ENCODE measurements at regions not wholly inside any gene's neighbourhood (a gene's known extent, or its start where the extent isn't known, plus 50 kb on each side); places are given as distances from the start of the nearest gene placed in this dataset.
A peak's percentile ranks its signal among the peaks of the same experiment; 100 is the strongest.

DNA sequence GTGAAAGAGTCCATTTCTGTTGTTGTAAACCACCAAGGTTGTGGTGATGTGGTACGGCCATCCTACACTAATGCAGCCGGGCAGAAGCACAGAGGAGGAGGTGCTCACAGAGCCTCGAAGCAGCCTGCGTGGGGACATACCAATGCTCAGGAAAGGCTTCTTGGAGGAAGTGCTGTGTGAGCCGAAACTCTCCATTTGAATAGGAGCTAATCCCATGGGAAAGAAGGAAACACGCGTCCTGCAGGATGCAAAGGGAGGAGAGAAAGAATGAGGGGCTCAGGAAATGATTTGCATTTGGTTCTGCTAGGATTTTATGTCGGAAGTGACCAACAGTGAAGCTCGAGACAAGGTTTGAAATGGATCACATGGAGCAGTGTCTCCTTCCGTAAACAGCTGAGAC lies 477.9 kb upstream of the ANKRD30A start:
- H3K27me3 ChIP-seq (ENCODE audit: insufficient read depth, low read length) = no peaks in the 10 kb centered on the region
- H3K27ac ChIP-seq (ENCODE audit: low read depth, low read length) = no peak overlapping the region
- H3K4me2 ChIP-seq (ENCODE audit: insufficient read depth, low read length) = no peak overlapping the region

DNA sequence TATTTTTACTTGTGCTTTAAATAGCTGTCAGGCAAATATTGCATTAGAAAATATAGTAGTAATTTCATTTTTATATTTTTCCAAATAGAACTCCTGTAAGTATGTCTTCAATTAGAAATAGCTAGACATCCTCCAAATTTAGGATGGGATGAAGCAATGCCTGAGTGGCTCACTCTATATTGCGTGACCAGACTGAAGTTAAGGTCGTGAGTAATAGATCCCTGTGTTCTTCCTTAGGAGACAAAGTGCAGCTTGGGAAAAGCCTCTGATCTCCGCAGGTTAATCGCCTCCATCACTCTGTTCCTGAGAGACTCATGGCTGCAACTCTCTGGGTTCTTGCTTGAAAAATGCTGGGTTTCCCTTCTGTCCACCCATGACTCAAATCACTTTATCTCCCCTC lies 484.8 kb upstream of the ANKRD30A start:
- TF ChIP-seq CTCF (IDR thresholded peaks at IDR 0.05; ENCODE audit: extremely low read depth, low read depth, low read length) = no peak
- no peak overlapping the region for H3K4me2 ChIP-seq (ENCODE audit: insufficient read depth, low read length)
- DNase-seq (ENCODE audit: insufficient read length, low spot score, missing footprints) = no peak

More for the DNA sequence above, 477.9 kb upstream of the ANKRD30A start:
- DNase-seq (ENCODE audit: insufficient read length, low spot score, missing footprints) = no peak
- Histone ChIP-seq H3K36me3 (ENCODE audit: insufficient read depth, low read length) (no peaks in the 10 kb centered on the region), H2AFZ (ENCODE audit: low read length) (no peak overlapping the region), H3K4me3 (ENCODE audit: insufficient read depth, low read length) (no peak overlapping the region), H3K79me2 (ENCODE audit: insufficient read depth, low read length) (no peaks in the 10 kb centered on the region), H3K9me3 (ENCODE audit: low read depth, low read length) (peaks cover 2% of the 10 kb centered on the region), H4K20me1 (ENCODE audit: insufficient read depth, low read length) (no peaks in the 10 kb centered on the region), H3K4me1 (ENCODE audit: insufficient read depth, low read length) (no peaks in the 10 kb centered on the region)
- no peak for TF ChIP-seq CTCF (IDR thresholded peaks at IDR 0.05; ENCODE audit: extremely low read depth, low read depth, low read length)

DNA sequence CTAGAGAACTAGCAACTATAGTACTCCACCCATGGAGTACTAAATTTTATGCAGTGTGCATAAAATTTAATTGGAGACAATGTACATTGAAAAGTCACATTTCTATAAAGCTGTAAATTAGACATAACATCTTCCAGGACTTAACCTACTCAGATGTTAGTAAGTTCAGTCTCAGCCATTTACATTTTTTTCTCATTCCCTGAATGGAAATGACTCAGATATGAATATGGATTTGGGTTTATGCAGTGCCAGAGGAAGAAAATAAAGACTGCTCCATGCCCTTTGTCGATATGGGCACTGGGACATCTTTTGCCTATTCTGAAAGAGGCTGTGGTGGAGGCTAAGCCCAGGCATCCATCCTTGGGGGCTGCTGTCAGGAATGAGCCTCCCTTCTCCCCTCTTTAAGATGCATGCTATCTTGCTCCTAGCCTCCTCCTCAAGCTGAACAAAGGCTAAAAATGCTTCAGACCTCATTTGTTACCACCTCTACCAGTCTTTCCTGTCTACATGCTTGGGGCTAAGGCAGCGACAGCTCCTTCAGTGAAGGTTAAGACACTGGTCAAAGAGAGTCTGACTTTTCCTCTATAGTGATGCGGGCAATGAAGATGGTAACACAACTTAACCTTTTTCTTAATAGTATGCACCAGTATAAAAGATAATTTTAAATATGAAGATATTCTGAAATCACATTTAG lies 486.8 kb upstream of the ANKRD30A start:
- no peak overlapping the region for H3K27ac ChIP-seq (ENCODE audit: low read depth, low read length)
- H2AFZ ChIP-seq (ENCODE audit: low read length) = peak overlapping the region; percentile 10
- H3K4me3 ChIP-seq (ENCODE audit: insufficient read depth, low read length) = no peak overlapping the region
- H3K36me3 ChIP-seq (ENCODE audit: insufficient read depth, low read length) = no peaks in the 10 kb centered on the region
- H3K4me1 ChIP-seq (ENCODE audit: insufficient read depth, low read length) = peaks cover 10% of the 10 kb centered on the region
- H3K9me3 ChIP-seq (ENCODE audit: low read depth, low read length) = no peaks in the 10 kb centered on the region
- no peak for DNase-seq (ENCODE audit: insufficient read length, low spot score, missing footprints)
- H3K27me3 ChIP-seq (ENCODE audit: insufficient read depth, low read length) = no peaks in the 10 kb centered on the region
- H4K20me1 ChIP-seq (ENCODE audit: insufficient read depth, low read length) = no peaks in the 10 kb centered on the region
- no peaks in the 10 kb centered on the region for H3K79me2 ChIP-seq (ENCODE audit: insufficient read depth, low read length)
- no peak overlapping the region for H3K4me2 ChIP-seq (ENCODE audit: insufficient read depth, low read length)
- no peak for TF ChIP-seq CTCF (IDR thresholded peaks at IDR 0.05; ENCODE audit: extremely low read depth, low read depth, low read length)

More for the DNA sequence above, 484.8 kb upstream of the ANKRD30A start:
- Histone ChIP-seq H3K4me1 (ENCODE audit: insufficient read depth, low read length) (no peaks in the 10 kb centered on the region), H4K20me1 (ENCODE audit: insufficient read depth, low read length) (no peaks in the 10 kb centered on the region), H3K79me2 (ENCODE audit: insufficient read depth, low read length) (no peaks in the 10 kb centered on the region), H2AFZ (ENCODE audit: low read length) (no peak overlapping the region), H3K4me3 (ENCODE audit: insufficient read depth, low read length) (no peak overlapping the region), H3K27ac (ENCODE audit: low read depth, low read length) (no peak overlapping the region), H3K9me3 (ENCODE audit: low read depth, low read length) (no peaks in the 10 kb centered on the region), H3K36me3 (ENCODE audit: insufficient read depth, low read length) (no peaks in the 10 kb centered on the region), H3K27me3 (ENCODE audit: insufficient read depth, low read length) (no peaks in the 10 kb centered on the region)

GRCh38 chr10:36636879-36637278 lies 488.5 kb upstream of the ANKRD30A start:
- H3K4me3 ChIP-seq (ENCODE audit: insufficient read depth, low read length) = no peak overlapping the region
- no peaks in the 10 kb centered on the region for H3K36me3 ChIP-seq (ENCODE audit: insufficient read depth, low read length)
- no peaks in the 10 kb centered on the region for H3K27me3 ChIP-seq (ENCODE audit: insufficient read depth, low read length)
- peaks cover 10% of the 10 kb centered on the region for H3K4me1 ChIP-seq (ENCODE audit: insufficient read depth, low read length)
- no peaks in the 10 kb centered on the region for H3K9me3 ChIP-seq (ENCODE audit: low read depth, low read length)
- H2AFZ ChIP-seq (ENCODE audit: low read length) = no peak overlapping the region
- no peak overlapping the region for H3K4me2 ChIP-seq (ENCODE audit: insufficient read depth, low read length)
- H4K20me1 ChIP-seq (ENCODE audit: insufficient read depth, low read length) = no peaks in the 10 kb centered on the region
- no peak for TF ChIP-seq CTCF (IDR thresholded peaks at IDR 0.05; ENCODE audit: extremely low read depth, low read depth, low read length)
- DNase-seq (ENCODE audit: insufficient read length, low spot score, missing footprints) = no peak
- H3K79me2 ChIP-seq (ENCODE audit: insufficient read depth, low read length) = no peaks in the 10 kb centered on the region
- no peak overlapping the region for H3K27ac ChIP-seq (ENCODE audit: low read depth, low read length)

Measured in osteoblast (primary cell).